Osteoblast (primary cell): ENCODE measurements at regions not wholly inside any gene's neighbourhood (a gene's known extent, or its start where the extent isn't known, plus 50 kb on each side); places are given as distances from the start of the nearest gene placed in this dataset.

Source experiments
- DNase-seq: peaks from one replicate; pipeline ENCODE4 v3.0.0; 2011; ENCODE audit warnings: low spot score, mixed read lengths; ENCODE audit not compliant: insufficient read length; ENCODE audit errors: missing footprints
- H2AFZ ChIP-seq: 2 replicates; pipeline ENCODE4 v1.6.0; 2011; ENCODE audit warnings: mild to moderate bottlenecking, low read length
- H3K27ac ChIP-seq: 2 replicates; pipeline ENCODE4 v1.5.1; 2011; ENCODE audit warnings: mild to moderate bottlenecking, low read depth, low read length, moderate library complexity
- H3K27me3 ChIP-seq: 2 replicates; pipeline ENCODE4 v1.6.0; 2012; ENCODE audit warnings: mild to moderate bottlenecking, control low read depth, inconsistent platforms, low read length, moderate library complexity; ENCODE audit not compliant: insufficient read depth
- H3K36me3 ChIP-seq: 2 replicates; pipeline ENCODE4 v1.5.1; 2011; ENCODE audit warnings: mild to moderate bottlenecking, low read length, control low read depth, moderate library complexity; ENCODE audit not compliant: insufficient read depth
- H3K4me1 ChIP-seq: 2 replicates; pipeline ENCODE4 v1.5.1; 2011; ENCODE audit warnings: mild to moderate bottlenecking, low read length, control low read depth, moderate library complexity; ENCODE audit not compliant: insufficient read depth
- H3K4me2 ChIP-seq: 2 replicates; pipeline ENCODE4 v1.6.0; 2011; ENCODE audit warnings: mild to moderate bottlenecking, low read length; ENCODE audit not compliant: insufficient read depth
- H3K4me3 ChIP-seq: fragments of 200-600 bp; sonication (generic); 3 replicates; pipeline ENCODE4 v1.5.1; 2012; ENCODE audit warnings: mild to moderate bottlenecking, low read length, inconsistent platforms; ENCODE audit not compliant: insufficient read depth
- H3K79me2 ChIP-seq: 2 replicates; pipeline ENCODE4 v1.6.0; 2012; ENCODE audit warnings: mild to moderate bottlenecking, low read length, control low read depth, inconsistent platforms; ENCODE audit not compliant: insufficient read depth
- H3K9me3 ChIP-seq: 2 replicates; pipeline ENCODE4 v1.5.1; 2011; ENCODE audit warnings: low read depth, low read length, control low read depth
- H4K20me1 ChIP-seq: 2 replicates; pipeline ENCODE4 v1.6.0; 2012; ENCODE audit warnings: mild to moderate bottlenecking, low read length, control low read depth; ENCODE audit not compliant: insufficient read depth
- TF ChIP-seq, protein P1 (sequence below): IDR thresholded peaks from 2 replicates; pipeline ENCODE4 v1.5.1; 2011; ENCODE audit warnings: mild to moderate bottlenecking, low read depth, low read length, moderate library complexity; ENCODE audit errors: extremely low read depth

DNA sequence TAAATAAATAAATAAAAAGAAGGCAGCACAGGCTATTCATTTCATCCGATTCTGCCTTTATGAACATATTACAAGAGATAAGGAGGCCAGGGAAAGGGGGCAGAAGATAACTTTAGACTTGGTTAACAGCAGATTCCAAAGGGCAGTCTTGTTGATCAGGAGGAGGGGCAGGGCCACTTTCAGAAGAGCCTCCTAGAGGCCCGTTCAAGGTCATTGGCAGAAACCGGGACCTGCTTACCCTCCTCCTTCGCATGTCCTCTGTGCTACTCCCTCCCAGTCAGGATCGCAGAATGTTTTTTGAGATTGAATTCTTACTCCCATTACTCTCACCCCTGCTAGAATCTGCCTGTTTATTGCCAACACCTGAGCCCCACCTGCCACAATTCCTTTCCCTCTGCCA lies 217.0 kb upstream of the IPO5 start:
- no peaks in the 10 kb centered on the region for H3K27me3 ChIP-seq
- no peak for DNase-seq
- no peak overlapping the region for H3K27ac ChIP-seq
- no peak overlapping the region for H3K4me3 ChIP-seq
- H3K36me3 ChIP-seq, result no peaks in the 10 kb centered on the region
- H3K9me3 ChIP-seq, result no peaks in the 10 kb centered on the region
- H2AFZ ChIP-seq, result no peak overlapping the region
- H3K4me1 ChIP-seq, result no peaks in the 10 kb centered on the region
- no peaks in the 10 kb centered on the region for H4K20me1 ChIP-seq
- TF ChIP-seq, protein P1, sequence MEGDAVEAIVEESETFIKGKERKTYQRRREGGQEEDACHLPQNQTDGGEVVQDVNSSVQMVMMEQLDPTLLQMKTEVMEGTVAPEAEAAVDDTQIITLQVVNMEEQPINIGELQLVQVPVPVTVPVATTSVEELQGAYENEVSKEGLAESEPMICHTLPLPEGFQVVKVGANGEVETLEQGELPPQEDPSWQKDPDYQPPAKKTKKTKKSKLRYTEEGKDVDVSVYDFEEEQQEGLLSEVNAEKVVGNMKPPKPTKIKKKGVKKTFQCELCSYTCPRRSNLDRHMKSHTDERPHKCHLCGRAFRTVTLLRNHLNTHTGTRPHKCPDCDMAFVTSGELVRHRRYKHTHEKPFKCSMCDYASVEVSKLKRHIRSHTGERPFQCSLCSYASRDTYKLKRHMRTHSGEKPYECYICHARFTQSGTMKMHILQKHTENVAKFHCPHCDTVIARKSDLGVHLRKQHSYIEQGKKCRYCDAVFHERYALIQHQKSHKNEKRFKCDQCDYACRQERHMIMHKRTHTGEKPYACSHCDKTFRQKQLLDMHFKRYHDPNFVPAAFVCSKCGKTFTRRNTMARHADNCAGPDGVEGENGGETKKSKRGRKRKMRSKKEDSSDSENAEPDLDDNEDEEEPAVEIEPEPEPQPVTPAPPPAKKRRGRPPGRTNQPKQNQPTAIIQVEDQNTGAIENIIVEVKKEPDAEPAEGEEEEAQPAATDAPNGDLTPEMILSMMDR, result no peak
- no peak overlapping the region for H3K4me2 ChIP-seq
- no peaks in the 10 kb centered on the region for H3K79me2 ChIP-seq

DNA sequence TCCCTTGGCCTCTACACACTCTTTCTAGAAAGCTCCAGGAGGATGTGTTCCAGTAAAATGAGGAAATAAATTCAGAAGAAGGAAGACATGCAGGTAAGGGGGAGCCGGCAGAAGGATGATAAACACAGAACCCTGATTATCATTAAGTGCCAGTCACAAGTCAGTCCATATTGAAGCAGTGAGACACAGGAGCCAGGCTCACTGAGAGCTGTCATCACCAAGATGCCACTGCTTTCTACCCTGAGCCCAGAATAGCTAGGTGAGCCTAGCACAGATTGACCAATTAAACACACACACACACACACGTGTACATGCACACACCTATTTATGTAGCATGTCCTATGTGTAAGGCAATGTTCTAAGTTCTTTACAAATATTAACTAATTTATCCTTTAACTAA lies 211.4 kb upstream of the IPO5 start:
- Histone ChIP-seq H3K27me3 (no peaks in the 10 kb centered on the region), H3K36me3 (no peaks in the 10 kb centered on the region), H3K27ac (no peak overlapping the region), H3K4me2 (no peak overlapping the region), H3K4me1 (peaks cover 4% of the 10 kb centered on the region), H3K4me3 (no peak overlapping the region), H3K79me2 (no peaks in the 10 kb centered on the region), H3K9me3 (no peaks in the 10 kb centered on the region), H2AFZ (no peak overlapping the region), H4K20me1 (no peaks in the 10 kb centered on the region)
- TF ChIP-seq, protein P1, result no peak
- no peak for DNase-seq

DNA sequence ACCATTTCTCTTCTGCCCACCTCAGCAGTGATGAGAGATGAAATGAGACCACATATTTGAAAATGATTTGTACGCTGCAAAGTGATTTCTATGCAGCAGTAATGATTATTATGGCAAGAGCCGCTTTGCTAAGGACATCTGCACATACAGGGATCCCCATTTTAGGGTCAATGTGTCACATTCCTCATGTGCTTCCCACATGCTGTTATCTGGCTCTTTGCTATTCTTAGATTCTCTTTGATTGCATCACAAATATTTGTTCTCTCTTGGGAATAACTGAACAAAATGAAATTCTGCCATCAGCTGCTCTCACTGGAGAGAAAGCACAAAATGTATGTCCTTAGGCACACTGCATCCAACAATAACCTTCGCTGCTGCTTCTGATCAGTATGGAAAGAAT lies 209.5 kb upstream of the IPO5 start:
- H3K4me3 ChIP-seq, result no peak overlapping the region
- no peak overlapping the region for H3K4me2 ChIP-seq
- peaks cover 4% of the 10 kb centered on the region for H3K4me1 ChIP-seq
- TF ChIP-seq, protein P1, result no peak
- no peaks in the 10 kb centered on the region for H3K27me3 ChIP-seq
- H2AFZ ChIP-seq, result no peak overlapping the region
- no peaks in the 10 kb centered on the region for H3K79me2 ChIP-seq
- H3K27ac ChIP-seq, result no peak overlapping the region
- H4K20me1 ChIP-seq, result no peaks in the 10 kb centered on the region
- H3K36me3 ChIP-seq, result no peaks in the 10 kb centered on the region
- no peak for DNase-seq
- no peaks in the 10 kb centered on the region for H3K9me3 ChIP-seq

DNA sequence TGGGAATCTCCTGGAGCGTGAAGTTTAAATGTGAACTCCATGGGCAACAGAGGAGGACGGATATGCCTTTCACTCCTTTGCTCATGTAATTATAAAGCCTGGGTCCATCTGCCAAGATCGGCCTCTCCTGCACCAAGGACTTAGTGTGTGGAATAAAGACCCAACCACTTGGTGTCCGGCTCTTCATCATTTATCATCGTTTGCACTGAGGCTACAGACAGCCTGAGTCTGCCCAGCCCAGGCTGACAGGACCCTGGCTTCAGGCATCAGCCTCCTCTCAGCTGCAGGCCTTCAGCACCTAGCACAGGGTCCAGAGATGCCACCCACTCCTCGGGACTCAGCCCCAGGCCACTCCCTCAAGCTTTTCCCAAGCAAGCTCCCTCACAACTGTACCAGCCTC lies 206.8 kb upstream of the IPO5 start:
- Histone ChIP-seq H3K27ac (no peak overlapping the region), H3K36me3 (no peaks in the 10 kb centered on the region), H3K4me2 (no peak overlapping the region), H3K9me3 (no peaks in the 10 kb centered on the region), H4K20me1 (no peaks in the 10 kb centered on the region), H3K4me1 (peaks cover 4% of the 10 kb centered on the region), H3K27me3 (no peaks in the 10 kb centered on the region), H2AFZ (no peak overlapping the region), H3K4me3 (no peak overlapping the region), H3K79me2 (no peaks in the 10 kb centered on the region)
- TF ChIP-seq, protein P1, result no peak
- DNase-seq, result no peak
